Endodermal cell (in vitro differentiated cells): ENCODE measurements at regions not wholly inside any gene's neighbourhood (a gene's known extent, or its start where the extent isn't known, plus 50 kb on each side); places are given as distances from the start of the nearest gene placed in this dataset.

Experiments used
- DNase-seq: peaks from one replicate; pipeline ENCODE4 v3.0.0-alpha.2; 2017
- H3K27ac ChIP-seq: 2 replicates; pipeline ENCODE4 v1.5.1; 2013; ENCODE audit warnings: mild to moderate bottlenecking, low read depth, low read length, moderate library complexity
- H3K27me3 ChIP-seq: 2 replicates; pipeline ENCODE4 v1.6.1; 2013; ENCODE audit warnings: mild to moderate bottlenecking, low read length, moderate library complexity; ENCODE audit not compliant: insufficient read depth, control insufficient read depth, poor library complexity, severe bottlenecking
- H3K36me3 ChIP-seq: 2 replicates; pipeline ENCODE4 v1.7.0; 2013; ENCODE audit warnings: mild to moderate bottlenecking, low read length, moderate library complexity; ENCODE audit not compliant: control insufficient read depth, insufficient read depth
- H3K4me1 ChIP-seq: one replicate; pipeline ENCODE4 v1.7.0; 2013; ENCODE audit warnings: low read length; ENCODE audit not compliant: control insufficient read depth, insufficient read depth
- H3K4me3 ChIP-seq: 2 replicates; pipeline ENCODE4 v1.5.1; 2013; ENCODE audit warnings: mild to moderate bottlenecking, low read length, moderate library complexity
- H3K9ac ChIP-seq: 2 replicates; pipeline ENCODE4 v1.6.1; 2013; ENCODE audit warnings: mild to moderate bottlenecking, low read length, moderate library complexity; ENCODE audit not compliant: poor library complexity, severe bottlenecking; ENCODE audit errors: extremely low read depth
- H3K9me3 ChIP-seq: 2 replicates; pipeline ENCODE4 v1.6.1; 2013; ENCODE audit warnings: mild to moderate bottlenecking, low read length, moderate library complexity; ENCODE audit not compliant: control insufficient read depth
- H3K27ac Mint-ChIP-seq: 2 replicates; pipeline ENCODE4 v1.8.0; 2020; ENCODE audit warnings: mixed read lengths
- H3K27me3 Mint-ChIP-seq: 2 replicates; pipeline ENCODE4 v1.8.0; 2021; ENCODE audit warnings: mild to moderate bottlenecking, mixed read lengths; ENCODE audit not compliant: insufficient read depth
- H3K36me3 Mint-ChIP-seq: 2 replicates; pipeline ENCODE4 v1.8.0; 2020; ENCODE audit warnings: low read depth, mixed read lengths
- H3K4me1 Mint-ChIP-seq: 2 replicates; pipeline ENCODE4 v1.8.0; 2020; ENCODE audit warnings: mixed read lengths
- H3K4me3 Mint-ChIP-seq: 2 replicates; pipeline ENCODE4 v1.8.0; 2020; ENCODE audit warnings: mild to moderate bottlenecking, moderate library complexity, mixed read lengths
- H3K9me3 Mint-ChIP-seq: 2 replicates; pipeline ENCODE4 v1.8.0; 2020; ENCODE audit warnings: mild to moderate bottlenecking, mixed read lengths
- WGBS, 2 experiments: methylation state at CpG; one replicate each; pipeline versions ENCODE4 v1.1.5 to v1.1.7; 2013; ENCODE audit warnings: missing lambda C conversion rate in 2 of 2, mixed read lengths in 1 of 2; ENCODE audit not compliant: insufficient coverage in 1 of 2, insufficient read length in 1 of 2; 5-methylcytosine and 5-hydroxymethylcytosine counted together
- TF ChIP-seq, protein P1 (sequence below): fragments of 200-600 bp; sonication (generic); conservative IDR thresholded peaks from 2 replicates; pipeline ENCODE4 v1.5.0; 2021; ENCODE audit warnings: antibody characterized with exemption, mild to moderate bottlenecking

DNA sequence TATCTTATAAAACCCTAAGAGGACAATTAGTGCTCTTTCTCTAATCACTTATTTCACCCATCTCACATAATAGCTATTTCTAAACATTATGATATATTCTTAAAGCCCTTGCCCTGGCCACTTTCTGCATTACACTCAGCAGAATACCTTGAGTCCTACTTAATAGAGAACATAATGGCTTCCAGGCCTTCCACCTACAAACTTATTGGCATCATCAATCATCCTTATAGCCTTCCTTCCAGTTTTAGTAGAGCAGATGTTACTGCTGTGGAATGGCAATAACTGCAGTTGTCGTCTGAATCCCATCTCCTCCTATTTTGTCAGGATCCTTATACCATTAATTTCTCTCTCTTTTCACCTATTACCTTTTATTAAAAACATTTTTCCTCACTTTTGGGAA, 1127.4 kb downstream of the LRFN5 start:
- no peaks in the 10 kb centered on the region for H3K36me3 ChIP-seq
- no peaks in the 10 kb centered on the region for H3K9me3 Mint-ChIP-seq
- TF ChIP-seq, protein P1, sequence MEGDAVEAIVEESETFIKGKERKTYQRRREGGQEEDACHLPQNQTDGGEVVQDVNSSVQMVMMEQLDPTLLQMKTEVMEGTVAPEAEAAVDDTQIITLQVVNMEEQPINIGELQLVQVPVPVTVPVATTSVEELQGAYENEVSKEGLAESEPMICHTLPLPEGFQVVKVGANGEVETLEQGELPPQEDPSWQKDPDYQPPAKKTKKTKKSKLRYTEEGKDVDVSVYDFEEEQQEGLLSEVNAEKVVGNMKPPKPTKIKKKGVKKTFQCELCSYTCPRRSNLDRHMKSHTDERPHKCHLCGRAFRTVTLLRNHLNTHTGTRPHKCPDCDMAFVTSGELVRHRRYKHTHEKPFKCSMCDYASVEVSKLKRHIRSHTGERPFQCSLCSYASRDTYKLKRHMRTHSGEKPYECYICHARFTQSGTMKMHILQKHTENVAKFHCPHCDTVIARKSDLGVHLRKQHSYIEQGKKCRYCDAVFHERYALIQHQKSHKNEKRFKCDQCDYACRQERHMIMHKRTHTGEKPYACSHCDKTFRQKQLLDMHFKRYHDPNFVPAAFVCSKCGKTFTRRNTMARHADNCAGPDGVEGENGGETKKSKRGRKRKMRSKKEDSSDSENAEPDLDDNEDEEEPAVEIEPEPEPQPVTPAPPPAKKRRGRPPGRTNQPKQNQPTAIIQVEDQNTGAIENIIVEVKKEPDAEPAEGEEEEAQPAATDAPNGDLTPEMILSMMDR = no peak
- no peaks in the 10 kb centered on the region for H3K9me3 ChIP-seq
- H3K4me1 ChIP-seq = no peaks in the 10 kb centered on the region
- no peak for DNase-seq
- H3K27ac Mint-ChIP-seq = no peak overlapping the region
- H3K4me3 ChIP-seq = no peak overlapping the region
- H3K27ac ChIP-seq = no peak overlapping the region
- no peaks in the 10 kb centered on the region for H3K27me3 Mint-ChIP-seq
- H3K9ac ChIP-seq = no peak overlapping the region
- no peaks in the 10 kb centered on the region for H3K4me1 Mint-ChIP-seq
- WGBS, 2 experiments = 96% methylated on average over 1 of the region's 1 CpG; no CpG with 5 or more reads in 1 of the 2 experiments
- H3K27me3 ChIP-seq = no peaks in the 10 kb centered on the region
- H3K36me3 Mint-ChIP-seq = no peaks in the 10 kb centered on the region
- H3K4me3 Mint-ChIP-seq = no peak overlapping the region

DNA sequence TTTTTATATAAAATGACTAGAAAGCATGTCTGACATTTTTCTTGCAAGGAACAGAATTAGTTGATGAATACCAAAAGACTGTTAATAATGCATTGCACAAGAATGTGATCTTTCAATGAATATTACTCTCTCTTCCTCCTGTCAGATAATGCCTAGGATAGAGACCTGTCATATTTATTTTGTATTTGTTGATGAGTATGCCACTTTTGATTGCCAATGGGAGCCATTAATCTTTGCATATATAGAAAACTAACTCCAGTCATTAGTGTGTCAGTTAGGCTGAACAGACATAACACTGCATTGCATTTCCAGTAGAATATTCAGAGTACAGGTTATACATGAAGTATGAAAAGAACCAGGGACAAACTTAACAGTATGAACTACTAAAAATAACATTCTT, 1125.3 kb downstream of the LRFN5 start:
- Mint-ChIP-seq H3K27ac (no peak overlapping the region), H3K27me3 (no peaks in the 10 kb centered on the region), H3K36me3 (no peaks in the 10 kb centered on the region), H3K4me1 (no peaks in the 10 kb centered on the region), H3K4me3 (no peak overlapping the region), H3K9me3 (peaks cover 3% of the 10 kb centered on the region)
- Histone ChIP-seq H3K27me3 (no peaks in the 10 kb centered on the region), H3K36me3 (no peaks in the 10 kb centered on the region), H3K27ac (no peak overlapping the region), H3K4me1 (no peaks in the 10 kb centered on the region), H3K4me3 (no peak overlapping the region), H3K9ac (no peak overlapping the region), H3K9me3 (no peaks in the 10 kb centered on the region)
- no peak for DNase-seq
- TF ChIP-seq, protein P1 = no peak

DNA sequence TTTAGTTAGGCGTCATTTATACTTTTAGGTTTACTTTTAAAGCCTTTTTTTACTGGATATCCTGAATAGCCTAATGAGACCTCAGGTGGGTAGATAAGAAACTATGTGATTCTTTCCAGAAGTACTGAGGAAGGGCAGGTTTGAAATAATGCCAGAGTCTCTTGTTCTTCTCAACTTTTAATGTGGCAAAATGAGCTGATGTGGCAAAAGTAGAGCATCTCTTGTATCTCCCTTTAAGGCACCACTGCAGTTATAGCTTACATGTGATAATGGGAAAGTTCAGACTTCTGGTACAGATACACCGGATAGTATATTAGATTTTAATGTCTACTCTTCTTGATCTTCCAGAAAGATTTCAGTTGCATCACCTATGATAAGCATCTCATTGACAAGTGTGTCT, 1124.8 kb downstream of the LRFN5 start:
- Histone ChIP-seq H3K4me1 (no peaks in the 10 kb centered on the region), H3K9ac (no peak overlapping the region), H3K27ac (no peak overlapping the region), H3K36me3 (no peaks in the 10 kb centered on the region), H3K9me3 (no peaks in the 10 kb centered on the region), H3K27me3 (no peaks in the 10 kb centered on the region), H3K4me3 (no peak overlapping the region)
- H3K27me3 Mint-ChIP-seq = no peaks in the 10 kb centered on the region
- TF ChIP-seq, protein P1 = no peak
- DNase-seq = no peak
- no peak overlapping the region for H3K4me3 Mint-ChIP-seq
- peaks cover 3% of the 10 kb centered on the region for H3K9me3 Mint-ChIP-seq
- no peak overlapping the region for H3K27ac Mint-ChIP-seq
- H3K36me3 Mint-ChIP-seq = no peaks in the 10 kb centered on the region
- no peaks in the 10 kb centered on the region for H3K4me1 Mint-ChIP-seq
- WGBS, 2 experiments = 89% methylated on average over 2 of the region's 2 CpGs; no CpG with 5 or more reads in 1 of the 2 experiments
